H1 (cell line): ENCODE measurements at regions not wholly inside any gene's neighbourhood (a gene's known extent, or its start where the extent isn't known, plus 50 kb on each side); places are given as distances from the start of the nearest gene placed in this dataset.

Source experiments
- CTCF ChIA-PET: fragments of 300-600 bp; sonication (Branson Sonifier 250); formaldehyde crosslinking; loops from one replicate; lab custom pipeline; 2021; ENCODE audit not compliant: partially characterized antibody; lab: Charles Lee
- POLR2A ChIA-PET: fragments of 300-600 bp; sonication (Branson Sonifier 250); formaldehyde crosslinking; loops from one replicate; lab custom pipeline; 2021; ENCODE audit warnings: inconsistent platforms; ENCODE audit not compliant: partially characterized antibody; lab: Charles Lee
- DNase-seq, 2 experiments: peaks; one replicate each; pipeline versions ENCODE4 v3.0.0 to v3.0.0-alpha.2; 2010 to 2022; ENCODE audit warnings: low spot score in 2 of 2, low read depth in 1 of 2, mixed read lengths in 1 of 2
- FAIRE-seq: peaks from 2 replicates; lab custom pipeline; 2011; peaks lifted over from hg19 to GRCh38; lab: Jason Lieb, UNC
- H2AFZ ChIP-seq: 2 replicates; pipeline ENCODE4 v1.8.1; 2012; ENCODE audit warnings: low read length, inconsistent platforms
- H2AK5ac ChIP-seq: 2 replicates; pipeline ENCODE4 v1.6.1; 2013; ENCODE audit warnings: low read depth, low read length
- H2BK120ac ChIP-seq: replicated peaks from 2 replicates; pipeline ENCODE3; 2013; ENCODE audit warnings: low read depth, low read length, inconsistent platforms
- H2BK12ac ChIP-seq: 2 replicates; pipeline ENCODE4 v1.6.1; 2013; ENCODE audit warnings: low read depth, low read length
- H2BK15ac ChIP-seq: 2 replicates; pipeline ENCODE4 v1.6.1; 2013; ENCODE audit warnings: low read length
- H2BK20ac ChIP-seq: 2 replicates; pipeline ENCODE4 v1.6.1; 2013; ENCODE audit warnings: low read length
- H2BK5ac ChIP-seq: 2 replicates; pipeline ENCODE4 v1.6.1; 2013; ENCODE audit warnings: low read depth, low read length
- H3K14ac ChIP-seq: 2 replicates; pipeline ENCODE4 v1.6.1; 2013; ENCODE audit warnings: inconsistent platforms; ENCODE audit not compliant: insufficient read length
- H3K18ac ChIP-seq: 2 replicates; pipeline ENCODE4 v1.6.1; 2013; ENCODE audit warnings: low read length; ENCODE audit errors: extremely low read depth
- H3K23ac ChIP-seq: 2 replicates; pipeline ENCODE4 v1.6.1; 2013; ENCODE audit warnings: inconsistent platforms; ENCODE audit not compliant: insufficient read length
- H3K23me2 ChIP-seq: 2 replicates; pipeline ENCODE4 v1.6.1; 2013; ENCODE audit warnings: low read depth, low read length
- H3K27ac ChIP-seq: 2 replicates; pipeline ENCODE4 v1.6.1; 2011; ENCODE audit warnings: low read depth, low read length, inconsistent platforms
- H3K27me3 ChIP-seq, 4 experiments: replicated peaks in 1 of 4; 1 replicate in 1 of 4; 2 replicates in 3 of 4; pipeline versions ENCODE4 v1.6.1 to v1.8.1; 2011 to 2013; ENCODE audit warnings: low read length in 3 of 4, mild to moderate bottlenecking in 3 of 4, inconsistent platforms in 2 of 4, mixed read lengths in 2 of 4, moderate library complexity in 1 of 4; ENCODE audit not compliant: control insufficient read depth in 3 of 4, insufficient read depth in 3 of 4; ENCODE audit errors: extremely low read depth in 1 of 4
- H3K36me3 ChIP-seq, 4 experiments: 2 replicates each; pipeline versions ENCODE4 v1.6.1 to v1.8.1; 2011 to 2013; ENCODE audit warnings: mild to moderate bottlenecking in 4 of 4, low read length in 3 of 4, moderate library complexity in 2 of 4, control low read depth in 1 of 4, inconsistent platforms in 1 of 4; ENCODE audit not compliant: insufficient read depth in 4 of 4, control insufficient read depth in 2 of 4
- H3K4ac ChIP-seq: replicated peaks from 2 replicates; pipeline ENCODE3; 2013; ENCODE audit warnings: low read length, low read depth, mixed read lengths, inconsistent platforms; ENCODE audit not compliant: insufficient read length
- H3K4me1 ChIP-seq, 4 experiments: replicated peaks in 1 of 4; 1 replicate in 1 of 4; 2 replicates in 3 of 4; pipeline versions ENCODE4 v1.6.1 to v1.8.1; 2011 to 2013; ENCODE audit warnings: low read length in 3 of 4, inconsistent platforms in 2 of 4, mixed read lengths in 1 of 4; ENCODE audit not compliant: insufficient read depth in 4 of 4, control insufficient read depth in 3 of 4
- H3K4me2 ChIP-seq, 2 experiments: 2 replicates each; pipeline versions ENCODE4 v1.6.1 to v1.8.1; 2011 to 2013; ENCODE audit warnings: low read depth in 2 of 2, low read length in 2 of 2, control low read depth in 1 of 2, inconsistent platforms in 1 of 2, mild to moderate bottlenecking in 1 of 2; ENCODE audit not compliant: insufficient read depth in 1 of 2
- H3K4me3 ChIP-seq, 4 experiments: fragments of 200-600, 300-600 bp in 1 of 4; sonication (generic), shearing (Covaris generic), sonication (Bioruptor Twin) in 1 of 4; 2 replicates each; pipeline versions ENCODE4 v1.5.1 to v1.8.1; 2011 to 2016; ENCODE audit warnings: low read length in 4 of 4, low read depth in 3 of 4, control low read depth in 2 of 4, inconsistent platforms in 2 of 4, mild to moderate bottlenecking in 2 of 4, mixed read lengths in 1 of 4, moderate library complexity in 1 of 4; ENCODE audit not compliant: insufficient read depth in 2 of 4; ENCODE audit errors: extremely low read depth in 1 of 4
- H3K56ac ChIP-seq: replicated peaks from 2 replicates; pipeline ENCODE3; 2013; ENCODE audit warnings: low read depth, mild to moderate bottlenecking, mixed read lengths, low read length, inconsistent platforms; ENCODE audit not compliant: insufficient read length
- H3K79me1 ChIP-seq: 2 replicates; pipeline ENCODE4 v1.6.1; 2013; ENCODE audit warnings: low read depth, low read length, control low read depth
- H3K79me2 ChIP-seq, 2 experiments: 2 replicates each; pipeline versions ENCODE4 v1.6.1 to v1.8.1; 2012 to 2013; ENCODE audit warnings: low read length in 2 of 2, mild to moderate bottlenecking in 2 of 2, inconsistent platforms in 1 of 2; ENCODE audit not compliant: insufficient read depth in 2 of 2, control insufficient read depth in 1 of 2
- H3K9ac ChIP-seq, 4 experiments: replicated peaks in 1 of 4; 1 replicate in 1 of 4; 2 replicates in 3 of 4; pipeline versions ENCODE4 v1.6.1 to v1.8.1; 2011 to 2013; ENCODE audit warnings: low read depth in 3 of 4, low read length in 3 of 4, control low read depth in 2 of 4, mild to moderate bottlenecking in 2 of 4, moderate library complexity in 2 of 4, inconsistent platforms in 1 of 4; ENCODE audit errors: extremely low read depth in 1 of 4
- H3K9me3 ChIP-seq, 2 experiments: 2 replicates each; pipeline versions ENCODE4 v1.6.1 to v1.8.1; 2012 to 2013; ENCODE audit warnings: mild to moderate bottlenecking in 2 of 2, moderate library complexity in 2 of 2, control low read depth in 1 of 2, inconsistent platforms in 1 of 2, low read depth in 1 of 2, low read length in 1 of 2, mixed read lengths in 1 of 2; ENCODE audit not compliant: insufficient read depth in 2 of 2
- H4K20me1 ChIP-seq, 2 experiments: replicated peaks in 1 of 2; 2 replicates each; pipeline versions ENCODE3 to v1.8.1; 2011 to 2013; ENCODE audit warnings: inconsistent platforms in 2 of 2, low read length in 2 of 2, mild to moderate bottlenecking in 1 of 2; ENCODE audit not compliant: insufficient read depth in 2 of 2, control insufficient read depth in 1 of 2
- H4K5ac ChIP-seq: 2 replicates; pipeline ENCODE4 v1.6.1; 2013; ENCODE audit warnings: low read length, low read depth, mixed read lengths, inconsistent platforms; ENCODE audit not compliant: insufficient read length
- H4K8ac ChIP-seq: 2 replicates; pipeline ENCODE4 v1.8.0; 2013; ENCODE audit warnings: mild to moderate bottlenecking, moderate library complexity, low read length, inconsistent platforms; ENCODE audit not compliant: insufficient read depth; ENCODE audit errors: extremely low read depth
- H4K91ac ChIP-seq: replicated peaks from 2 replicates; pipeline ENCODE3; 2013; ENCODE audit warnings: low read length, mixed read lengths, inconsistent platforms; ENCODE audit not compliant: insufficient read length
- BACH1 ChIP-seq: IDR thresholded peaks from 2 replicates; pipeline ENCODE4 v1.6.1; 2012; ENCODE audit warnings: low read length, improper control_type of control experiment
- BCL11A ChIP-seq, 2 experiments: IDR thresholded peaks; one replicate each; pipeline ENCODE4 v1.6.1; 2011; ENCODE audit warnings: low read depth in 2 of 2, low read length in 2 of 2, mild to moderate bottlenecking in 2 of 2
- CEBPB ChIP-seq: IDR thresholded peaks from 2 replicates; pipeline ENCODE4 v1.6.1; 2012; ENCODE audit warnings: low read depth, low read length
- FOSL1 ChIP-seq: IDR thresholded peaks from 2 replicates; pipeline ENCODE4 v1.6.1; 2011; ENCODE audit warnings: mild to moderate bottlenecking, low read depth, low read length, moderate library complexity; ENCODE audit not compliant: insufficient read depth
- MAX ChIP-seq: IDR thresholded peaks from 2 replicates; pipeline ENCODE4 v1.6.1; 2012; ENCODE audit warnings: inconsistent platforms
- RAD21 ChIP-seq, 2 experiments: IDR thresholded peaks in 1 of 2; conservative IDR thresholded peaks in 1 of 2; 2 replicates each; pipeline ENCODE4 v1.6.1; 2011; ENCODE audit warnings: low read depth in 2 of 2, low read length in 2 of 2, improper control_type of control experiment in 1 of 2, inconsistent platforms in 1 of 2, mild to moderate bottlenecking in 1 of 2, moderate library complexity in 1 of 2
- RFX5 ChIP-seq: IDR thresholded peaks from 2 replicates; pipeline ENCODE4 v1.6.1; 2011; ENCODE audit warnings: low read depth, low read length, improper control_type of control experiment, borderline replicate concordance
- SP4 ChIP-seq: IDR thresholded peaks from 2 replicates; pipeline ENCODE4 v1.6.1; 2012; ENCODE audit warnings: low read length, inconsistent platforms
- WGBS, 2 experiments: shearing (Covaris generic) in 1 of 2; methylation state at CpG; one replicate each; pipeline versions ENCODE4 v1.1.6 to v1.1.7; 2013 to 2015; ENCODE audit warnings: low lambda C conversion rate in 2 of 2, mixed read lengths in 2 of 2, inconsistent platforms in 1 of 2, low coverage in 1 of 2, missing lambda C conversion rate in 1 of 2; ENCODE audit not compliant: insufficient replicate concordance in 2 of 2, insufficient coverage in 1 of 2, insufficient read length in 1 of 2; ENCODE audit errors: extremely low coverage in 1 of 2, missing lambda C conversion rate in 1 of 2; 5-methylcytosine and 5-hydroxymethylcytosine counted together

- Histone ChIP-seq H3K56ac (no peak overlapping the region), H3K9me3 (no peaks in the 10 kb centered on the region), H3K36me3 (no peaks in the 10 kb centered on the region), H3K79me2 (no peaks in the 10 kb centered on the region), H2BK20ac (no peak overlapping the region), H3K4me2 (no peak overlapping the region), H2AFZ (no peak overlapping the region), H2BK15ac (no peak overlapping the region), H2BK12ac (no peak overlapping the region), H3K23me2 (no peaks in the 10 kb centered on the region), H3K9ac (no peak overlapping the region), H3K27me3 (no peaks in the 10 kb centered on the region), H3K4me3 (no peak overlapping the region), H3K23ac (no peak overlapping the region), H4K91ac (no peak overlapping the region), H3K27ac (no peak overlapping the region), H4K5ac (no peak overlapping the region), H3K79me1 (no peaks in the 10 kb centered on the region), H4K20me1 (no peaks in the 10 kb centered on the region), H4K8ac (no peak overlapping the region), H2BK5ac (no peak overlapping the region), H2AK5ac (no peak overlapping the region)
- POLR2A ChIA-PET: no interaction called here
- DNase-seq (no peak), FAIRE-seq (no peak)
- CTCF ChIA-PET: interaction anchor here (1.8 kb wide), 1 partner anchor 16 kb away, joined by 6 read pairs; no protein-coding TSS in a partner anchor
- 87% methylated on average over 3 of the region's 3 CpGs; no CpG with 5 or more reads in 1 of the 2 experiments for WGBS, 2 experiments
- TF ChIP-seq RAD21 (IDR thresholded peaks at IDR 0.05 in 1 of 2, conservative IDR thresholded peaks at IDR 0.05 in 1 of 2; ENCODE audit: low read depth in 2 of 2, low read length in 2 of 2) (no peak), CEBPB (no peak), RFX5 (no peak), FOSL1 (no peak), BACH1 (no peak), SP4 (no peak), MAX (no peak), BCL11A (IDR thresholded peaks at IDR 0.05; ENCODE audit: low read depth in 2 of 2, low read length in 2 of 2) (no peak)
- TF ChIP-seq, all 59 proteins: peak for 0
- Histone ChIP-seq H3K14ac (no peak overlapping the region), H3K4ac (no peak overlapping the region), H3K18ac (no peak overlapping the region), H2BK120ac (no peak overlapping the region), H3K4me1 (no peaks in the 10 kb centered on the region)
These were observed 167.7 kb upstream of the KCTD7 start for GRCh38 chr7:66460921-66461361.
